ENCODE measurements at regions not wholly inside any gene's neighbourhood (a gene's known extent, or its start where the extent isn't known, plus 50 kb on each side); places are given as distances from the start of the nearest gene placed in this dataset.

DNA sequence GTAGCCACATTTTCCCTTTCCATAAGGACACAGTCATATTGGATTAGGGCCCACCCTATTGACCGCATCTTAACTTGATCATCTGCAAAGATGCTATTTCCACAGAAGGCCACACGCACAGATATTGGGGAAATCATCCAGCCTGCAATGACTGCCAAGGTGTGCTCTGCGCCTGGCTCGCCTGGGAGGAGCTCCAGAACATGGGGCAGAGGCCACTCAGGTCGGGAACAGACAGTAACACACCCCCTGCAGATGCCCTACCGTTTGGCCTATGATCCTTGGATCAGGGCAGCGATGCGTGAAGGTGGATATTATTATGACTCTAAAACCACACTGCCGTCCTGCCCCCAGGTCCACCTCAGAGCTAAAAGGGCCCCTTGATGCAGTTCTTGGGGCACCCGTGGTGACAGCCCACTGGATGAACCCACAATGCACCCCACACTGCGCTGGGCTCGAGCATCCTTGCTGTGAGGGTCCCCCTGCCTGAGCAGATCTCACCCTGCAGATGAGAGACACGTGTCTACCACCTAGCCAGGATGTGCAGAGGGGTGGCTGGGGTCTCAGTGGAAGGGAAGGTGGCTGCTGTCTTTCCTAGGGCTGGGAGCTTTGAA lies 72.9 kb upstream of the ZNF516 start:
- DNase-seq, result no peak

DNA sequence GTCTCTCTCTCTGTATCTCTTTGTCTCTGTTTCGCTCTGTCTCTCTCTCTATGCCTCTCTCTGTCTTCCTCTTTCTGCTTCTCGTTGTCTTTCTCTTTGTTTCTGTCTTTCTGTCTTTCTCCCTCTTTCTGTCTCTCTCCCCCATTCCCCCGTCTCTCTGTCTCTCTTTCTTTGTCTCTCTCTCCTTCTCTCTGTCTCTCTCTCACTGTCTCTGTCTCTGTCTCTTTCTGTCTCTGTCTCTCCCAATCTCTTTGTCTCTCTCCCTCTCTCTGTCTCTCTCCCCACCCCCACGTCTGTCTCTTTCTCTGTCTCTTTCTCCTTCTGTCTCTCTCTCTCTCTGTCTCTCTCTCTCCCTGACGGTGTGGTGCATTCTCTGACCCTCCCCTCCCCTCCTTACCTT lies 71.9 kb upstream of the ZNF516 start:
- no peak for DNase-seq

DNA sequence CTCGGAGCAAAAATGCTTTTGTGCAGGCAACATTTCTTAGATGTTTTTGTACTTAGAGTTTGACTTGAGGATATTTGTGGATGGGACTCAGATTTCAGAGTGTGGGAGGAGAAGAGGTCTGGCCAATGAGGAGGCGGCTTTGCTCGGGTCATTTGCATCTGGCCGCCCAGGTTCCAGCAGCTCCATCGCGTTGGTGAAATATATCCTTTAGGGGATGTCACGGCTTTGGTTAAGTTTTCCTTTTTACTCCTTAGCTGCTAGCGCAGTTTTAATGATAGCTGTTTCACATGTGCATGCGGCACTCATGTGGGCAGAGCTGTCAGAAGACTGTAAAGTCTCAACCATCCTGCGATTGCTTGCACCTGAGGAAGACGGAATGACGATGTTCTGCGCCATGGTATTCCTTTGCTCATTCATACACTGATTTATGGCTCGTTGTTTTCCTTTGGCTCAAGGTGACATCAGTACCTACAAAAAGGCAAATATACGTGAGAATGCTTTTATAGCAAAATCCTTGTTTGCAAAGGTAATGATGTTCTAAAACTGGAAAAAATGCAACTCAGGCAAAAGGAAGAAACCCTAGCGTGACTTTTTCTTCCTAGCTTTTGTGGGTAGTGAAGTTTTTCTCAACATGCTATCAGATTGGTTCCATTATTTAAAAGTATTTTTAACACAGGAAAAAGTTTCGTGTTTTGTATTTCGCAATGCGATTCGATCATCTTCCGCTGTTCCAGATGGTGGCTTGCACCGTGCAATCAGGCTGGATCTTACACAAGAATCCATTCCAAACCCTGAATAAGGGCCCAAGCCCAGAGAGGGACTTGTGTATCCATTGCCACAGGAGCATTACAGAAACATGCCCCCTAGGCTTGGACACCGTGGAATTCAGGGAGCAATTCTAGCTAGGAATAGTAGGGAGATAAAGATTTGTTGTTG lies 70.5 kb upstream of the ZNF516 start:
- no peak for DNase-seq

DNA sequence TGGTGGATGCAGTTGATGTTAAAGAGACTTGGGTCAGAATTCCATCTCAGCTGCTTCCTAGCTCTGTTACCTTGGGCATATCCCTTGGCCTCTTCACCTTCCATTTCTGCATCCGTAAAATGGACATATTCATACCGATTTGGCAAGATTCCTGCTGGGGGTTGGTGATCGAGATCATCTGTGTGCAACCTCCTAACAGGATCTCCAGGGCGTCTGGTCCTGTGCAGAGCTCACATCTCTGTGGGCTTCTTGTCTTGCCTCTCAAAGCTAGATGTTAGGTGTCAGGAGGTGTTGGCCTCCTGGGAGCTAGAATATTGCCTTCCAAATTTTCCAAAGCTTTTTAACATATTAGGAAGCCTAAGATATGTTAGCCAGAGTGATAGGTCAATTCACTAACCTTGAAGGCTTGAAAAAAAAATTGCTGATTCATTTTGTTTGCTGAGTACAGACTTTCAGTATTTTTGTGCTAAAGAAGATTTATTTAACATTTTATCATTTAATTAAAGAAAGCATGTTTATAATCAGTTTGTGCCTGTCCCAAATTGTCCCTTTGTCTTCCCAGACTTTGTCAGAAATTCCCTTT lies 69.7 kb upstream of the ZNF516 start:
- DNase-seq, result no peak

DNA sequence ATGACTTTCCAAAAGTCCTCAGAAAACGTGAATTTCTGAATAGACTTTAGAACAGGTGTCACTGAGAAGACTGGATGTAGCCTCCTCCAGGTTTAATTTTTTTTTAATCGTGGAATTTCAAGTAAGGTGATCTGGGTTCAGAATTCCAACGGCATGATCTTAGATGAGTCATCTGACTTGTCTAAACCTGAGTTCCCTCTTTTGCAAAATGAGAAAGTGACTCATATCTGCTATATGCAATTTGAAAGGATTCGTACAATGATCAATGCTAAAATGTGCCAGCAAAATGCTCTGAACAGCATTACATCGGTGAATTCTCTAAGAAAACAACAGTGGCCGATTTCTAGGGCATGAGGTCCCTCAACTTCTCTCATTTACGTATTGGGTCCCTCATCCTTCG lies 69.1 kb upstream of the ZNF516 start:
- DNase-seq, result no peak

DNA sequence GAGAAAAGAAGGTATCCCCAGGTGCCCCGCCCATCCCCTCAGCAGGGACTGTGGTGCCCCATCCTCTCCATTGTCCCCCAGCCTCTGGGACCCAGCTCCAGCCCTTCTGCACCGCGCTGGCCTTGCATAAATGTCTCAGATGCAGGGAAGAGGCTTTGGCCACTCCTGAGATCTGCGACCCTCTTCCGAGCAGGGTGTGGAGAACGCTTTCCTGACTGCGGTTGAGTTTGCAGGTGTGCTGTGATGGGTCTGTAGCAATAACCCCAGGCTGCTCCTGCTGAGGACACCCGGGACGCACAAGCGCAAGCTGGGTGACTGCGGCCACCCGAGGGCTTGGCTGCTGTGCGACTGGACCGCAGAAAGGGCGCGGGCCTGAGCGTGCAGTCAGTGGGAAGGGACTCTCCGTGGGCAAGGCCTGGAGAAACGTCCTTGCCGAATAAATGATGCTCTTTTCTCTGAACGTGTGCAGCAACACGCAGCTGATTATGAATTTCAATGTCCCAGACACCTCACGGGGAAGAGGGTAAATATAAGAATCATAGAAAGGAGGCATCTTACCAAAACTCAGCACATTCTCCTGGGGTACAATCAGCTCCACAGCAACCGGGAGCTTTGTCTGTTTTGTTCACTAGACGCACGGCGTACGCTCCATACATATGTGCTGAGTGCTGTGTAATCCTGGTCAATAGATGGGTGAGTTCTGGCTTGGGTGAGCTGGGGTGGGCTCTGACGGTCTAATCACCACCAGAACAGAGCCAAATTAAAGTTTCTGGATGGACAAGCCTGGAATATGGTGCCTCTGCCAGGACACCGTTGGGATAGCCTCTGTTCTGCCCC lies 67.5 kb upstream of the ZNF516 start:
- DNase-seq, result no peak

DNA sequence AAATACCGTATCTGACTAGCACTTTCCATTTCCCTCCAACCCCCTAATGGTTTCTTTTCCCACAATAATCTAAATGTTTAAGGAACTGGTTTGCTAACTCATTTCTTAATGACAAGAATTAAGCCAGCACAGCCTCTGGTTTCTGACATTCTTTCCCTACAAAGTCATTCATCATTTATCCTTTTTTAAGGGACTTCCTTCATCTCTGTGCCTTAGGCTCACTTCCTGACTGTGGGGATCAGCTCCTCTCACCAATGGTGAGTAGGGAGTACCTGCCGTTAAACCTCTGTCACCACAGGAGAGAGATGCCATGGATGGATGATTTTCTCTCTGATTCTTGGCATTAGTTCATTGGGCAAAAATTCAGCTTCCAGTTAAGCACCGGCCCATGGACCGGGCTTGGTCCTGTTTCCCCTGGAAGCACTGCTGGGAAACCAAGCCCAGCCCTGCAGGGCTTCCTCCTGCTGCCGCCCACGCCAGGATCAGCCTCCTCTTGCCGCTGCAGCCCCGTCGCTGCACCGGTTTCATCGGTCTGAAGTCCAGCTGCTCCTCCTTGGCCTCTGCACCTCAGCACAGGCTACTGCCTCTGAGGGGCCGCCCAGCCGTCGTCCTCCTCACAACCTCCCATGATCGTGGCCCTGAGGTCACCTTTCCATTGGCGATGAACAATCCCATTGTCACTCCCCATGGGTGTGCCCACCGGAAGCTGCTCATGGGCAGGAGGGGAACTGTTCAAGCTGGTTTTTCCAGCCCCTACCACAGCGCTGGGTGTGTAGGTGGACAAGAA lies 64.0 kb upstream of the ZNF516 start:
- DNase-seq, result no peak

DNA sequence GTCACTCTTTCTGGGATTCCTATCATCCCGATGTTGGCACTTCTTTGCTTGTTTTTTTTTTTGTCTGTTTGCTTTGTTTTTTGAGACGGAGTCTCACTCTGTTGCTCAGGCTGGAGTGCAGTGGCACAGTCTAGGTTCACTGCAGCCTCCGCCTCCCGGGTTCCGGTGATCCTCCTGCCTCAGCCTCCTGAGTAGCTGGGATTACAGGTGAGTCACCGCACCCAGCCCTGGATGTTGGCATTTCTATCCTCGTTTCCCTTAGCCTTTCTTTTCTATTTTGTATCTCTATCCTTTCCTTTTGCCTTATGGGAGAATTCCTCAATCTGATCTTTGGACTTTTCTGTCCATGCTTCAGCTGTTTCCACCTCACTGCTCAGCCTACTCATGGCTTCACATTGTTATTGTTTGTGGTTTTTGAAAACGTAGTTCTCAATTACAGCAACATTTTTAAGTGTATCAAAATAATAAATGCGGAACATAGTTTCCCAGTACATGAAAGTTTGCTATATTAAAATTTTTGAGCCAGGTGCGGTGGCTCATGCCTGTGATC lies 62.1 kb upstream of the ZNF516 start:
- DNase-seq, result no peak

DNA sequence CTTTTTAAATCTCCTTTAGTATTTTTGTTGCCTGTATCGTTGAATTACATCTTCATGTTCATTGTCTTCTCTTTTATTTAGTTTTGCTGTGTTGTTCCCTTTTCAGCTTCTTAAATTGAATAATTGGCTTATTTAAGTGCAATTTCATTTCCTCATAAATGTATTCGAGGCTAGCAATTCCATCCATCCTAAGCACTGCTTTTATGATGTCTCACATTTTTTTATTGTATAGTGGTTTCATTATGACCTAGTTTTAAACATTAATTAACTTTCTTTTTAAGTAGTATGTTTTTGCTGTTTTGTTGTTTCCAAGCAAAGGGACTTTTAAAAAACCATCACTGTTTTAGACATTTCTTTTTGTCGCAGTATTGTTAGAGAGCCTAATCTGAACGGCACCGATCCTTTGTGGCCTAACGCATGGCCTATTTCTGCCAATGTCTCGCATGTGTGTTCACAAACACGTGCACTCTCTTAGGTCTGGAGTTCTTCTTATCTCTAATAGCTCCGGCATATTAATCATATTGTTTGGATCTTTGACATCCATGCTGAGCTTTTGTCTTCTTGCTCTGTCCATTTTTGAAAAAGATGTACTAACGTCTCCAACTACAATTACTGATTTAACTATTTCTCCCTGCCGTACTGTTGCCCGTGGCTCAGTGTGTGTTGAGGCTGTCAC lies 59.6 kb upstream of the ZNF516 start:
- DNase-seq, result no peak

DNA sequence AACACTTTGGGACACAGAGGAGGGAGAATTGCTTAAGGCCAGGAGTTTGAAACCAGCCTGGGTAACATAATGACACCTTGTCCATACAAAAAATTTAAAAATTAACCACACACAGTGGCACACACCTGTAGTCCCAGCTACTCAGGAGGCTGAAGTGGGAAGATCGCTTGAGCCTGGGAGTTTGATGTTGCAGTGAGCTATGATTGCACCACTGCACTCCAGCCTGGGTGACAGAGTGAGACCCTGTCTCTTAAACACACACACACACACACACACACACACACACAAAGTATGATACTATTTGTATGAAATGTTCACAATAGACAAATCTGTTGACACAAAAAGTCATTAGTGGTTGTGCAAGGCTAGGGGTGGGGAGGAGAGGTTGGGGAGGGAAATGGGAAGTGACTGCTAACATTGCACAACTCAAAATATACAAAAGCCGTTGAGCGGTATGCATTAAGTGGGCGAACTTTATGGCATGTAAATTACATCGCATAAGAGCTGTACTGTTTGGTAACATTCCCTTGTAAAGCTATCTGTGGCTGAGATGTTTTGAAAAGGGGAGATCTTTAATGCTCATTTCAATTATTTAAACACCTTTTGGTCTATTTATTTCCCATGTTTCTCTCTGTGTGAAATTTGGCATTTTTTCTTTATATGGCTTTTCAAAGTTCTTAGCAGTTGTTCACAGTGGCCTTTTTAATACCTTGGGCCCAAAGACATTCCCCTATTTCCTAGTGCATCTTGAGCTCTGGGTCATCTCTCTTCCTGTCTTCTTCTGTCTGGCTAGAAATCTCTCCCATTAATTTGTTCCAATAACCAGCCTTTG lies 58.9 kb upstream of the ZNF516 start:
- no peak for DNase-seq

DNA sequence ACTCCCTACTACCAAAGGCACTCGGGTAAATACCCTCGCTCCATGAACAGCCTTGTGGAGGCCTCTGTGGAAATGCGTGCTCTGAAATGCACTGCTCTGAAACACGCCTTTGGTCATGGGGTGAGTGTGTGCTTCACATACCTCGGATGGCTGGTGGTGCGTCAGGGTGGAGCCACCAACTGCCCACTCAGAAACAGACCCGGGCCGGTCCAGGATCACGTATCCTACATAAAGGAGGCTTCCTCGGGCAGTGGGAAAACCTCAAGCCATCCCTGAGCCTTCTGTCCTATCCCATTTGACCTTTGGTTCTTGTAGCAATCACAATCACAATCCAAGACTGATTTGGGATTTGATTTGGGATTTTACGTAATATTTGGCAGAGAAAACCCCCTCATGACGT lies 53.5 kb upstream of the ZNF516 start:
- DNase-seq, result no peak

DNA sequence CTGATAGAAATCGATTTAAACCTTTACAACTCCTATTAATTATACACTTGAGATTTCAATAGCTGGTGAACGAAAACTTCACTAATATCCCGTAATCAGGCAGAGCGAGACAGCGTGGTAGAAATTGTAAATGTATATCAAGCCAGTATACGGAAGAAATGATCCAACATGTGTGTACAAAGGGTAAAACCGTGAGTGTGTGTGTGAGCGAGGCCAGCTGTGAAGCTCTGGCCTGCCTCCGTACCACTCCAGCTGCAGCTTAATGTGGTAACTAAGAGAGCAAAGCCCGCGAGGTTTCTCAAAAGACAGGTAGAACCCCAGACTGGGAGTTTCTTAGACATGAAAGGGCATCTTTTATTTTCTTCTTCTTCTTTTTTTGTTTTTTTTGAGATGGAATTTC lies 52.3 kb upstream of the ZNF516 start:
- no peak for DNase-seq

DNA sequence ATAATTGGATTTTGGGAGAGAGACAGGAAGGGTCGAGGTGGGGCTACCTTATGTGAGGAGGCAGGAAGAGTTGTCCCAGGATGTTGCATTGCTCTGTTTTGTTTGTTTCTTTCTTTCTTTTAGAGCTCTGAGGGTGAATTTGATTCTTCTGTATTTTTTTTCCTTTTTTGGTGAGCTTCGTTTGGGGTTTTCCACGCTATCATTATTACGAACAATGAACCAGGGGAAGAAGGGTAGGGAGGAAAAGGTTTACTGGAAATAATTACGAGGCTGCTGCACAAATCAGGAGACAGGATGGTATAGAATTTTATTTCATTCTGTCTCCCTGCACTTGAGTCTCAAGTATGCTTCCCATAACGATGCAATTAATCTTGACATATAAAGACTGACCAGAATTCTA lies 51.4 kb upstream of the ZNF516 start:
- no peak for DNase-seq

DNA sequence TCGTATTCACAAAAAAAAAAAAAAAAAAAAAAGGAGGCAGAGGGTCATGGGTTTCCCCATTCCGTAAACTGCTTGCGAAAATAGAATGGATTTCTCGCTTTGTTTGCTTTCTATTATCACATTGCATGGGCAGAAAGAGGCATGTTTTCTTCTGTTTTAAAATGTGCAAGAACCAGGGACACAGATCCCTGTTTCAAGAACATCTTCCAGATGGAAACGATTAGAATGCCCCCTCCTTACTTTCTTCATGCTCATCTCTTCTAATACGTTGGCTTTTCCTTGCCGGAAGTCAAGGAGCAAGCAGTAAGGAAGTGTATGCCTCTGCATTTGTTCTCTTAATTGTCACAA lies 51.0 kb upstream of the ZNF516 start:
- DNase-seq, result no peak

DNA sequence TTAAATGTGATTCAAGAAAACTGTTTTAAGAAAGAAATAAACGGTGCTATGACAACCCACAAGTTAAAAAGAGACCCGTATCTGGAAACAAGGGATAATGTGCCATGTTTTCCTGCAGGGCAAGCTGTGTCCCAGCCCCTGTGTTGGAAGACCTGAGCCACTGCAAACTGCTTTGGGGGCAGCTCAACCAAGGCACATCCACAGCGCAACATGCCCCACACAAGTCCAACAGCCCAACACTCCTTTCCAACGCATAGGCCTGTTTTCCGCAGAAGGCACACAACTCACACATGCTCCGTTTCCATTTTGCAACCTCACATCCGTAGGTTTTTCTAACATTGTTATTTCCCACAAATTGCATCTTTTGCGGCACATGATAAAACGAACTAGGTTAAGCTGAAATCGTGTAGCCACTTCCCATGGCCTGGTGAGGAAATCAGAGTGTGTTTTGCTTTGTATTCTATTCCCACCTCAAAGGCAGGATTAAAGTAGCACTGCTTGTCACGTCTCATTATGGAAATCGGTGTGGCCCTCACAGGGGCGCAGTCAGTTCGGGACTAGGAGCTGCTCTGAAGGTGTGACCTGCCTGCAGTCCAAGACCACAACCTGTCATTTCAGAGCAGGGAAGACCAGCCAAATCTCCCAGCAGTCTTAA lies 50.5 kb upstream of the ZNF516 start:
- no peak for DNase-seq

DNA sequence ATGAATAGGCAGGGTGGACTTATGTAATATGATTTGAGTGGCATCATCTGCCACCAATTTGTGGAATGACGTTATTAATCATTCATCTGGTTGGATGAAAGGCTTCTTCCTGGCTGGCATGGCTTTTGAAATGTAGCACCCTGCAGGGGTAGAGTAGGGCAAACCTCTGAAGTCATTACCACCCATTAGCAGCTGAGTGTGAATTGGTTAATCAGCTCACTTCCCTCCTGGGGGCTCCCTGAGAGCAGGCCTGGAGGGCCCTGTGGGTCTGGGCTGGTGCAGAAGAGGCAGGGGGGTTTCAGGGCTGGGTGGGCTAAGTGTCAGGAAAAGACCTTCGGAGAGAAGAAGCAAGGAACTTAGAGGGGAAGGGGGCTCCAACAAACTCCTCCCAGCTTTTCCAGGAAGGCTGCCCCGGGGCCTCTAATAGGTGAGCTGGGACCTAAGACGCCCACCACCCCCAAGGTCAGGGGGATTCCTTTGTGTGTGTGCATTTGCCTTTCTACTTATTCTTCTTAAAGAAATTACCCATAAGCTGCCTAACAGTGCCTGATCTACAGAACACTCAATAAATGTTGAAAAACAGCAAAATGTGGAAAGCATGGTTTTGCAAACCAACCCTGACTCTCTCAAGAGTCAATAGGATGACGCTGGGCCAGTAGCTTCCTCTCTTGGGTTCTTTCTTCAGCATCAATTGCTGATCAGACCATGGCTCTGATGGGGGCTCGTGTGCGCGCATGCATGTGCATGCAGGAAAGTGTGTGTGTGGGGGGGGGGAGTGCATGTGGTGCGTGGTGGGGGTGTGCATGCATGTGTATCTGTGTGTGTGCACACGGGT lies 49.7 kb upstream of the ZNF516 start:
- DNase-seq, result no peak
